Thoracic aorta (tissue), 2 donors: ENCODE measurements at regions not wholly inside any gene's neighbourhood (a gene's known extent, or its start where the extent isn't known, plus 50 kb on each side); places are given as distances from the start of the nearest gene placed in this dataset.

Experiments used
- ATAC-seq: fragments of 150-250 bp; one replicate; pipeline ENCODE4 v1.8.0; 2017; ENCODE audit warnings: low read depth; ENCODE audit not compliant: insufficient number of reproducible peaks, low FRiP score
- DNase-seq: peaks from one replicate; pipeline ENCODE4 v3.0.0-alpha.2; 2020; ENCODE audit warnings: low spot score
- H3K27ac ChIP-seq, 2 donors: fragments of 200-600 bp; sonication (generic); 1 replicate in 1 of 2; 2 replicates in 1 of 2; pipeline ENCODE4 v1.5.1; 2016; ENCODE audit warnings: mild to moderate bottlenecking in 2 of 2, moderate library complexity in 2 of 2
- H3K27me3 ChIP-seq: fragments of 200-600 bp; sonication (generic); replicated peaks from 2 replicates; pipeline ENCODE4 v1.6.0; 2016; ENCODE audit warnings: mild to moderate bottlenecking; ENCODE audit not compliant: insufficient read depth
- H3K36me3 ChIP-seq: fragments of 200-600 bp; sonication (generic); one replicate; pipeline ENCODE4 v1.5.1; 2016
- H3K4me1 ChIP-seq, 2 donors: fragments of 200-600 bp; sonication (generic); 1 replicate in 1 of 2; 2 replicates in 1 of 2; pipeline versions ENCODE4 v1.5.1 to v1.6.0; 2016; ENCODE audit warnings: low read depth in 2 of 2, mild to moderate bottlenecking in 1 of 2; ENCODE audit not compliant: control insufficient read depth in 1 of 2
- H3K4me3 ChIP-seq: fragments of 200-600 bp; sonication (generic); 2 replicates; pipeline ENCODE4 v1.5.1; 2016; ENCODE audit warnings: mild to moderate bottlenecking
- H3K9me3 ChIP-seq: fragments of 200-600 bp; sonication (generic); 2 replicates; pipeline ENCODE4 v1.5.1; 2016
- TF ChIP-seq, protein P1 (sequence below): fragments of 200-600 bp; sonication (generic); IDR thresholded peaks from one replicate; pipeline ENCODE4 v1.5.1; 2019; ENCODE audit warnings: antibody characterized with exemption

DNA sequence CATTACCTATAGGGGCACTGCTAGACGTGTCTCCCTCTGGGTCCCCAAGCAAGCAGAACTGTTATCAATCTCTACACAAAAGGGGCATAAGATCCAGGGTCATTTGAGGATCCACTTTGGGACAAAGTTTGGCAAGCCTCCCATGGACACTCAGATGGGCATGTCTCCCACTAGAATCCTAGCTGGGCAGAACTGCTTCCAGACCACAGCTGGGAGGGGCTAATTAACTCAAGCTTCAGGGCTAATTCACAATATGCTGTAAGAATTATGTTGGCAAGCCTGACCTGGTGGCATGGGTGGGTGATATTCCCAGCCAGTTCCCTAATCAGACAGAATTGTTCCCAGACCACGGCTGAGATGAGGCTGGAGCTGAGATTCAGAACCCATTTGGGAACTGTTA, 738.4 kb upstream of the FZD8 start:
- no peak for ATAC-seq
- no peak for DNase-seq
- Histone ChIP-seq H3K27ac (no peak overlapping the region), H3K4me1 (peaks cover 0 to 4% of the 10 kb centered on the region in 2 donors), H3K4me3 (no peak overlapping the region), H3K36me3 (no peaks in the 10 kb centered on the region), H3K9me3 (no peaks in the 10 kb centered on the region), H3K27me3 (no peaks in the 10 kb centered on the region)
- TF ChIP-seq, protein P1, sequence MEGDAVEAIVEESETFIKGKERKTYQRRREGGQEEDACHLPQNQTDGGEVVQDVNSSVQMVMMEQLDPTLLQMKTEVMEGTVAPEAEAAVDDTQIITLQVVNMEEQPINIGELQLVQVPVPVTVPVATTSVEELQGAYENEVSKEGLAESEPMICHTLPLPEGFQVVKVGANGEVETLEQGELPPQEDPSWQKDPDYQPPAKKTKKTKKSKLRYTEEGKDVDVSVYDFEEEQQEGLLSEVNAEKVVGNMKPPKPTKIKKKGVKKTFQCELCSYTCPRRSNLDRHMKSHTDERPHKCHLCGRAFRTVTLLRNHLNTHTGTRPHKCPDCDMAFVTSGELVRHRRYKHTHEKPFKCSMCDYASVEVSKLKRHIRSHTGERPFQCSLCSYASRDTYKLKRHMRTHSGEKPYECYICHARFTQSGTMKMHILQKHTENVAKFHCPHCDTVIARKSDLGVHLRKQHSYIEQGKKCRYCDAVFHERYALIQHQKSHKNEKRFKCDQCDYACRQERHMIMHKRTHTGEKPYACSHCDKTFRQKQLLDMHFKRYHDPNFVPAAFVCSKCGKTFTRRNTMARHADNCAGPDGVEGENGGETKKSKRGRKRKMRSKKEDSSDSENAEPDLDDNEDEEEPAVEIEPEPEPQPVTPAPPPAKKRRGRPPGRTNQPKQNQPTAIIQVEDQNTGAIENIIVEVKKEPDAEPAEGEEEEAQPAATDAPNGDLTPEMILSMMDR: no peak

DNA sequence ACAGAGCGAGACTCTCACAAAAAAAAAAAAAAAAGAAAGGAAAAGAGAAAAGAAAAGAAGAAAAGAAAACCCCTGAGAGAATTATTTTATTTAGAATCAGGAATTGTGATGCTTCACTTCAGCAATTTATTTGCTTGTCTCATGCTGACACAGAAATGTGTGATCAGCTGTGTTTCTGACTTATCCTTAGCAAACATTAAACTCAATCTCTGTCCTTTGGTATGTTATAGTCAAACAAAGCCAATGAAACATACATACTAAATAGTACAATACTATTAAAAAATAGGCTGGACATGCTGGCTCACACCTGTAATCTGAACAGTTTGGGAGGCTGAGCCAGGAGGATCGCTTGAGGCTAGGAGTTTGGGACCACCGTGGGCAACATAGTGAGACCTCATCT, 733.0 kb upstream of the FZD8 start:
- Histone ChIP-seq H3K9me3 (no peaks in the 10 kb centered on the region), H3K4me1 (no peaks in the 10 kb centered on the region), H3K27ac (no peak overlapping the region), H3K36me3 (no peaks in the 10 kb centered on the region), H3K27me3 (no peaks in the 10 kb centered on the region), H3K4me3 (no peak overlapping the region)
- ATAC-seq (no peak), DNase-seq (no peak)
- TF ChIP-seq, protein P1: no peak

DNA sequence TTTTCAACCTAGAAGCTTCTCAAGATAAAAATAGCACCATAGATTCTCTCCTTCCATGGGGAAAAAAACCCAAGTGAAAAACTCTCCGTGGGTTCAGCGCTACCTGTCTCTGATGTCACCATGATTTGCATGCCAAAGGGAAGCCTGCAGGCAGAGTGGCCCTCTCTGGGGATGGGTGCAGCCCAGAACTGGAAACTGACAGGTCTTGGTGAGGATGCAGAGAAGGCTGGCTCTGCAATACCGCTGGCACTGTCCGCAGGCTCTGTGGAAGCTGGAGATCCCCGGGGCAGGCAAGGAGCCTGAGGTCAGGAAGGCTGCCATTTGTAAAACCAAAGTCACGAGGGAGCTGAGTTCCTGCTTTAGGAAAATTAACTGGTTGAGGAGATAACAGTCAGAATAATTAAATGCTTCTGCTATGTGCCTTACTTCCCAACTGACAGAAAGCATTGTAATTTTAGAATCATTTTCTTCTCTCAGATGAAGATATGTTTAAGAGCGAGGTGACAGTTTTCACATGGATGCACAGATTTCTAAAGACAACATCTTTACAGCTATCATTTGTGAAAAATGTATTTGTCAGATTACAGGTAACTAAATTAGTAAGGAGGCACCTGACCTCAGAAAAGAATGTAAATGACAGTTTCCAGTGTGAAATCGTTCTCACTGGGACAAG, 731.5 kb upstream of the FZD8 start:
- no peaks in the 10 kb centered on the region for H3K4me1 ChIP-seq
- ATAC-seq (no peak), DNase-seq (no peak)
- no peaks in the 10 kb centered on the region for H3K36me3 ChIP-seq
- H3K27me3 ChIP-seq: no peaks in the 10 kb centered on the region
- TF ChIP-seq, protein P1: no peak
- H3K4me3 ChIP-seq: no peak overlapping the region
- H3K9me3 ChIP-seq: no peaks in the 10 kb centered on the region
- no peak overlapping the region for H3K27ac ChIP-seq

DNA sequence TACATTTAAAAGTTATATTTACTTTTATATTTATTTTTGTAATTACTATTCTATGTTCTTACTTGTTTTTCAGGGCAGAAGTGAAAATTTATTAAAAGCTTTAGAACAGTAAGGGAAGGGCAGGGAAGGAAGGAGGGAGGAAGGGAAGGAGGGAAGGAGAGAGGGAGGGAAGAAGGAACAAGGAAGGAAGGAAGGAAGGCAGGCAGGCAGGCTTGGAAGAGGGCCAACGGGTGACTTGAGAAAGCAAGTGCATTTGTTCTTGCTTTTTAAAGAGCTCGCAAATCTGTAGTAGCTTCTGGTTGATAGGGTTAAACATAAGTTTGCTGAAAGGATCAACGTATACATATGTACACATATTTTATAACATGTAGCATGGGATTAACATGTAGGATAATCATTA, 725.3 kb upstream of the FZD8 start:
- no peak for ATAC-seq
- H3K27ac ChIP-seq: no peak overlapping the region
- H3K9me3 ChIP-seq: no peaks in the 10 kb centered on the region
- H3K27me3 ChIP-seq: no peaks in the 10 kb centered on the region
- no peak overlapping the region for H3K4me3 ChIP-seq
- DNase-seq: no peak
- TF ChIP-seq, protein P1: no peak
- no peaks in the 10 kb centered on the region for H3K4me1 ChIP-seq
- H3K36me3 ChIP-seq: no peaks in the 10 kb centered on the region

DNA sequence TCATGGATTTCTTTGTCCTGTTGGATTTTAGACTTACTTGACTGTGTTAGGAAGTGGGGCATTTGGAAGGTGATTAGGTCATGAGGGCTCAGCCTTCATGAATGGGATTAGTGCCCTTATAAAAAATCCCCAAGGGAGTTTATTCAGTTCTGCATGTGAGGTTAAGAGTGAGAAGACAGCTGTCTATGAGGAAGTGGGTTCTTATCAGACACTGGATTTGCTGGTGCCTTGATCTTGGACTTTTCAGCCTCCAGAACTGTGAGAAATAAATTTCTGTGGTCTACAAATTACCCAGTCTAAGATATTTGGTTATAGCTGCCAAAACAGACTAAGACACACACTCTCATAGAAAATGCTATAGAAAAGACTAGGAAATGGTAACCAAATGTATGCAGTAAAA, 724.7 kb upstream of the FZD8 start:
- H3K4me1 ChIP-seq: no peaks in the 10 kb centered on the region
- TF ChIP-seq, protein P1: no peak
- H3K36me3 ChIP-seq: no peaks in the 10 kb centered on the region
- no peaks in the 10 kb centered on the region for H3K9me3 ChIP-seq
- no peak overlapping the region for H3K4me3 ChIP-seq
- DNase-seq: no peak
- no peak for ATAC-seq
- H3K27me3 ChIP-seq: no peaks in the 10 kb centered on the region
- no peak overlapping the region for H3K27ac ChIP-seq
